Skeletal muscle tissue (tissue), 3 donors: ENCODE measurements at regions not wholly inside any gene's neighbourhood (a gene's known extent, or its start where the extent isn't known, plus 50 kb on each side); places are given as distances from the start of the nearest gene placed in this dataset.

Experiments
- H3K27ac ChIP-seq: one replicate; pipeline ENCODE4 v1.7.0; 2013; ENCODE audit warnings: mild to moderate bottlenecking, low read depth, low read length, inconsistent platforms
- H3K27me3 ChIP-seq, 3 donors: one replicate each; pipeline ENCODE4 v1.7.0; 2013; ENCODE audit warnings: low read length in 3 of 3; ENCODE audit not compliant: control insufficient read depth in 3 of 3, insufficient read depth in 3 of 3
- H3K36me3 ChIP-seq, 3 donors: one replicate each; pipeline ENCODE4 v1.7.0; 2013; ENCODE audit warnings: low read length in 3 of 3; ENCODE audit not compliant: control insufficient read depth in 3 of 3, insufficient read depth in 3 of 3
- H3K4me1 ChIP-seq, 3 donors: one replicate each; pipeline ENCODE4 v1.7.0; 2013; ENCODE audit warnings: low read length in 3 of 3, mild to moderate bottlenecking in 3 of 3; ENCODE audit not compliant: control insufficient read depth in 3 of 3, insufficient read depth in 3 of 3
- H3K4me3 ChIP-seq, 3 donors: one replicate each; pipeline ENCODE4 v1.7.0; 2013; ENCODE audit warnings: low read length in 3 of 3
- H3K9ac ChIP-seq, 3 donors: one replicate each; pipeline ENCODE4 v1.7.0; 2013; ENCODE audit warnings: low read length in 3 of 3, mild to moderate bottlenecking in 3 of 3, moderate library complexity in 2 of 3, low read depth in 1 of 3
- H3K9me3 ChIP-seq, 3 donors: one replicate each; pipeline ENCODE4 v1.7.0; 2013; ENCODE audit warnings: low read length in 3 of 3; ENCODE audit not compliant: control insufficient read depth in 3 of 3
- donor health status: Osteomylitis.

- Histone ChIP-seq H3K36me3 (no peaks in the 10 kb centered on the region), H3K4me3 (no peak overlapping the region), H3K9ac (no peak overlapping the region), H3K27me3 (no peaks in the 10 kb centered on the region), H3K4me1 (no peaks in the 10 kb centered on the region), H3K9me3 (peaks cover 0 to 4% (median 2%) of the 10 kb centered on the region in 3 donors), H3K27ac (no peak overlapping the region)
Observed at GRCh38 chr13:34303346-34303745, 485.4 kb downstream of the RFC3 start.

GRCh38 chr13:34307607-34308006 lies 489.7 kb downstream of the RFC3 start:
- Histone ChIP-seq H3K27ac (no peak overlapping the region), H3K4me3 (no peak overlapping the region), H3K36me3 (no peaks in the 10 kb centered on the region), H3K27me3 (no peaks in the 10 kb centered on the region), H3K4me1 (no peaks in the 10 kb centered on the region), H3K9ac (no peak overlapping the region), H3K9me3 (peaks cover 0 to 4% (median 2%) of the 10 kb centered on the region in 3 donors)

DNA sequence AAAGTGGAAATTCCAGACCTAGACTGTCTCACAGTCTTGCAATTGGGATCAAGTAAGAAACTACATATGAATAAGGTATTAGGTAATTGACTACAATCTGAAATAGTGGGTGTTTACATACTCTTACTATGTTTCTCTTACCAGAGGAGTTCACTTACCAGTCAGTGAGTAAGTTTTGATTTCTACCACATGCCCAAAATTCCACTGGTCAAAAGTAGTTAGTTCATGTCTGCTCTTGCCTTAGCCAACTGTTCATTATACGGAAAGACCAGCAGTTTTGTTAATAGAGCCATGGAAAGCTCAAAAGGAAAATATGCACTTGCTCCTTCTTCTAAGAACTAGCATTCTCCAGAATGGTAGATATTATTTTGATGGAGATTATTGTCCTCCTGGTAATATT lies 490.8 kb downstream of the RFC3 start:
- H3K36me3 ChIP-seq: no peaks in the 10 kb centered on the region
- H3K27ac ChIP-seq: no peak overlapping the region
- no peaks in the 10 kb centered on the region for H3K27me3 ChIP-seq
- H3K9ac ChIP-seq: no peak overlapping the region
- no peaks in the 10 kb centered on the region for H3K9me3 ChIP-seq
- no peak overlapping the region for H3K4me3 ChIP-seq
- H3K4me1 ChIP-seq: no peaks in the 10 kb centered on the region

GRCh38 chr13:34310539-34310938 lies 492.6 kb downstream of the RFC3 start:
- Histone ChIP-seq H3K4me3 (no peak overlapping the region), H3K27ac (no peak overlapping the region), H3K27me3 (no peaks in the 10 kb centered on the region), H3K36me3 (no peaks in the 10 kb centered on the region), H3K4me1 (no peaks in the 10 kb centered on the region), H3K9ac (no peak overlapping the region), H3K9me3 (no peaks in the 10 kb centered on the region)

GRCh38 chr13:34311251-34311650 lies 493.3 kb downstream of the RFC3 start:
- H3K9ac ChIP-seq: no peak overlapping the region
- H3K9me3 ChIP-seq: no peaks in the 10 kb centered on the region
- H3K4me3 ChIP-seq: no peak overlapping the region
- no peaks in the 10 kb centered on the region for H3K36me3 ChIP-seq
- H3K27ac ChIP-seq: no peak overlapping the region
- H3K27me3 ChIP-seq: no peaks in the 10 kb centered on the region
- no peaks in the 10 kb centered on the region for H3K4me1 ChIP-seq

- Histone ChIP-seq H3K27ac (no peak overlapping the region), H3K4me3 (no peak overlapping the region), H3K36me3 (no peaks in the 10 kb centered on the region), H3K9ac (no peak overlapping the region), H3K27me3 (no peaks in the 10 kb centered on the region), H3K4me1 (no peaks in the 10 kb centered on the region), H3K9me3 (no peaks in the 10 kb centered on the region)
Observed at GRCh38 chr13:34312578-34312977, 494.6 kb downstream of the RFC3 start.

GRCh38 chr13:34320084-34320483 lies 502.1 kb downstream of the RFC3 start:
- no peaks in the 10 kb centered on the region for H3K27me3 ChIP-seq
- no peak overlapping the region for H3K9ac ChIP-seq
- no peak overlapping the region for H3K4me3 ChIP-seq
- H3K27ac ChIP-seq: no peak overlapping the region
- no peaks in the 10 kb centered on the region for H3K36me3 ChIP-seq
- H3K9me3 ChIP-seq: no peaks in the 10 kb centered on the region
- no peaks in the 10 kb centered on the region for H3K4me1 ChIP-seq

- Histone ChIP-seq H3K27ac (no peak overlapping the region), H3K4me1 (no peaks in the 10 kb centered on the region), H3K36me3 (no peaks in the 10 kb centered on the region), H3K9ac (no peak overlapping the region), H3K27me3 (no peaks in the 10 kb centered on the region), H3K9me3 (no peaks in the 10 kb centered on the region), H3K4me3 (no peak overlapping the region)
Observed at GRCh38 chr13:34322014-34322742, 504.2 kb downstream of the RFC3 start.

GRCh38 chr13:34322743-34323074 lies 504.8 kb downstream of the RFC3 start:
- H3K36me3 ChIP-seq: no peaks in the 10 kb centered on the region
- no peak overlapping the region for H3K4me3 ChIP-seq
- no peaks in the 10 kb centered on the region for H3K4me1 ChIP-seq
- no peak overlapping the region for H3K27ac ChIP-seq
- H3K9me3 ChIP-seq: no peaks in the 10 kb centered on the region
- H3K27me3 ChIP-seq: no peaks in the 10 kb centered on the region
- H3K9ac ChIP-seq: no peak overlapping the region

GRCh38 chr13:34335014-34336007 lies 517.4 kb downstream of the RFC3 start:
- H3K27ac ChIP-seq: no peak overlapping the region
- peaks cover 0 to 3% (median 0%) of the 10 kb centered on the region in 3 donors for H3K9me3 ChIP-seq
- H3K9ac ChIP-seq: no peak overlapping the region
- no peaks in the 10 kb centered on the region for H3K36me3 ChIP-seq
- no peak overlapping the region for H3K4me3 ChIP-seq
- no peaks in the 10 kb centered on the region for H3K27me3 ChIP-seq
- H3K4me1 ChIP-seq: no peaks in the 10 kb centered on the region
